Renal pelvis (tissue), 1 donor: ENCODE measurements at regions not wholly inside any gene's neighbourhood (a gene's known extent, or its start where the extent isn't known, plus 50 kb on each side); places are given as distances from the start of the nearest gene placed in this dataset.

Source experiments
- DNase-seq: peaks from one replicate; pipeline ENCODE4 v3.0.0-alpha.2; 2013

- DNase-seq, result no peak
Measured at GRCh38 chr17:72258711-72259110, 137.9 kb downstream of the SOX9 start.

DNA sequence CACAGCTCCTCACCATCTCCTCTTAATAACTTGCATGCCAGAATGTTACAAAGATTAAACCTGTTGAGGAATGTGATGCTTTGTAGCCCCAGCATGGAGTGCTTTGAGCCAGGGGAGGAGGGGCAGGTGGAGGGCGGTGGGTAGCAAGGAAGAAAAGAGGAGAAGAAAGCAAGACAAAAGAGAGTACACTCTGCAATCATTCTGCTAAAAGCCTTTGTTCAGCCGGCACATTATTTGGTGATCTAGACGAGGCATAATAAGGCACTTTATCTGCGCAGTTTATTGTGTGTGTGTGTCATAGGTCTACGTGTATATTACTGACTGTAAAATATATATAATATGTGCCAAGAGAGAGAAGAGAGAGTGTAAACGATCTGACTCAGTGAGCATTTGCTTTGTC is 139.1 kb downstream of the SOX9 start:
- no peak for DNase-seq

- no peak for DNase-seq
Measured at GRCh38 chr17:72262766-72263165, 141.9 kb downstream of the SOX9 start.

DNA sequence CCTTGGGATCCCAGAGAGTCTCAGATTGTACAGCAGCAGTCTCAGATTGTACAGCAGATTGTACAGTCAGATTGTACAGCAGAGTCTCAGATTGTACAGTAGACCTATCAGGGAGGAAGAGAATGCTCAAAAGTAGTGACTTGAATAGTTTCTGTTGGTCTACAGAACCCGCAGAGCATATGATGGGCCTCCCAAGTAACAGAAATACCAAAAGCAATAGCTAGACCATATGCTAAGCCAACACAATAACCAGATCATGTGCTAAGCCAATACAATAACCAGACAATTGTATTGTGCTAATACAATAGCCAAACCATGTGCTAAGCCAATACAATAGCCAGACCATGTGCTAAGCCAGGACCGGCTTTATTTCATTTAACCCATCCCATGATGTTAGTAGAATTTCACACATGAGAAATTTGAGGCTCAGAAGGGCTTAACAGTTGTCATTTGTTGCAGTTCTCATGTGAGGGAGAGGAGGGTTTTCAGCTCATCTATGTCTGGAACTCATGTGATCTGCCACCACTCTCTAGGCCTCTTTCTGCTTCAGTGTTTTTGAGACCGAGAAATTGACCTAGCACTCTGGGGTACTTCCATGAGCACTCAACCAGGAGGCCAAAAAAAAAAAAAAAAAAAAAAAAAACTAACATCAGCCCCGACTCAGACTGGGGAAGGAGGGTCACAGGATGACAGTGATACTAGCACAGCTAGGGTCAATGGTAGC is 144.0 kb downstream of the SOX9 start:
- DNase-seq, result no peak

GRCh38 chr17:72266112-72266775 is 145.4 kb downstream of the SOX9 start:
- peak; percentile 10 for DNase-seq

- DNase-seq, result no peak
Measured at GRCh38 chr17:72267601-72268000, 146.8 kb downstream of the SOX9 start.

DNA sequence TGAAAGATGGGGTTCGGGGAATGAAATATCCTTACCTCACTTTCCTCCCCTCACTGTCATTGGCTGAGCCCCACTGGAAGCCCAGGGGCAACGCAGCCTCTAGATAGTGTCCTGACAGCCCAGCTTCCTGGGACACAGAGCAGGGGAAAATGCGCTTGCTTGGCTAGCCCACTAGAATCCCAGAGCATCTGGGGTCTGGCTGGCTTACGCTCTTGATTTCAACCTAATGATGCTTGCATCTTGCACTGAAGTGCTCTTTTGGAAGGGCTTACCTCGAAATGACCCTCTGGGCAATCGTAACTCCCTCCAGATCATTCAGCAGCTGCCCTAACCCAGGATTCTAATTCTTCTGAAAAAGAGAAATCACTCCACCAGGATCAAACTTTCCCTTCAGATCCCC is 147.6 kb downstream of the SOX9 start:
- DNase-seq, result no peak

DNA sequence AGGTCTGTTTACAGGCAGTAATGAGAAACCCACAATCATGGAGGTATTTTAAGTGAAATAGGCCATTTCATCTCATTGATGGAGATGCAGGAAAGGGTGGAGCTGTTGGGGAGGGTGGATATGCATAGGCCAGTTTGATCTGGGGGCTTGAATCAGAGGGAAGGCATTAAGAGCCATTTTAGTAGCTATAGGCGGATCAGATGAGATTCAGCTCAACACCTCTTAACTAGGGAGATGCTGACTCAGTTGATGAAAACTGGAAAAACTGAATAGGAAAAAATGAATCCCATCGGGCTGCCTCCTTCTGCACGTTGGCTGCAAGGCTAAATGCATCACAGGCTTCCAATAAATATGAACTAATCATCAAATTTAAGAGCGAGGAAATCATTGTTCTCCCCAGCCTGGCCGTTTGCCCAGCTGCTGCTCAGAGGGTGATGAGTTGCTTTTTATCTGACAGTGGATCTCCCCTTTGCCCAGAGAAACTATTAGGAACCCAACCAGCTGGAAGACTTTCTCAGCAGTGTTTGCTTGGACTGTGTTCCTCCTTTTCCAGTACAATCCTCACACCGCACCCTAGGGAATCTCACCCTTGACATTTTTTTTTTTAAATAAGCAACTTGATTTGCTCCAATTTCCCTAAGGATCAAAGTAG is 149.6 kb downstream of the SOX9 start:
- DNase-seq, result peak; percentile 21

DNA sequence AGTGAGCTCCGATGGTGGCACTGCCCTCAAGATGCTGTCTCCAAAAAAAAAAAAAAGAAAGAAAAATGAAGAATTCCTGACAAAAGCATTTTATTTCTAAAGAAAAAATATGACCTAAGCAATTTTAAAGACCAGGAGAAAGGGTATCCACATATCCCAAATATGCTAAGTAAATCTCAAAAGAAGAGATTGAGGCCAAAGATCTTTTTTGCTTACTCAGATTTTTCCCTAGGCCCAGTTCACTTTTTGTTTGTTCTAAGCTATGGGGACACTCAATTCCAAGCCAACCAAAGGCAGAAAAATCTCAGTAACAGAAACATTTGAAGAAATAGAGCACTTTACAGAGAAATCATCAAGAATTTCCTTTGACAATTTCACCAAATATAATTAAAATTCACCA is 150.8 kb downstream of the SOX9 start:
- DNase-seq, result no peak

GRCh38 chr17:72273289-72274056 is 152.7 kb downstream of the SOX9 start:
- peak; percentile 4 for DNase-seq

GRCh38 chr17:72274614-72275013 is 153.8 kb downstream of the SOX9 start:
- DNase-seq, result no peak

- DNase-seq, result no peak
Measured at GRCh38 chr17:72280881-72281280, 160.1 kb downstream of the SOX9 start.

DNA sequence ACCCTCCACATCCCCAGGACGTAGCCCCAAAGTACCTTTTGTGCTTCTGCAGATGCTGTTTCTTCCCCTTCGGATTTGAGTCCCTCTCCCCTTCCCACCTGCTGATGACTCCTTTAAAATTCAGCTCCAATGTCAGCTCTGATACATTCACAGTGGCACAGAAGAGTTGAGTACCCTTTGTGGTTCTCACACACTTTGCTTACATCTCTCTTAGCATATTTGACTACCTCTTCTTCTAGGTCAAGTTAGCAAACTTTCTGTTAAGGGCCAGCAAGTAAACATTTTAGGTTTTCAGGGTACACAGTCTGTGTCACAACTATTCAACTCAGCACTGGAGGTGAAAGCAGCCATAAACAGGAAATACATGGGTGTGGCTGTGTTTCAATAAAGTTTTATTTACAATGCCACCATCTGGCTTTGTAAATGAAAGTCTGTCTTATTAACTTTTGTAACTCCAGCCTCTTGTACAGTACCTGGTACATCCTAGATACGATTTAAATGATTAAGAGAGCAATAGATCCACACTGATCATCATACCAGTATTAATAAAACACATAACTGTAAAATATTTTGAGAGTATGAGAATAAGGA is 161.7 kb downstream of the SOX9 start:
- no peak for DNase-seq

DNA sequence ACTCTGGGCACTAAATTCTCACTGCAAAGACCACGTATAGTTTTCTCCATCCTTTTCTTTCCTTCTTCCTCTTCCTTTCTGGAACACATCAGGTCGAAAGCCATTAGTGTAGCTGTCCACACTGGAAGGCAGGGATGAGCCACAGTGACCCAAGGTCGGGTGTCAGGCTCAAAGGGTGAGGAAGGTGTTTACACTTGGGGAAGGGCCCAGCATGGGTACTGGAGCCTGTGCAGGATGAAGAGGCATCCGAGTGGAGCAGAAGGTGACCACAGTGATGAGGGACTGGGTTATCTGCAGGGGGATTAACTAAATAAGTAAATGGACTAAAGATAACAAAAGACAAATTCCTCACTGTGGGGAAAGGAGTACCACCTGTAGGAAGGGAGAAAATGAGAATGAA is 164.0 kb downstream of the SOX9 start:
- no peak for DNase-seq

GRCh38 chr17:72287586-72287985 is 166.8 kb downstream of the SOX9 start:
- no peak for DNase-seq

GRCh38 chr17:72294487-72294893 is 173.7 kb downstream of the SOX9 start:
- DNase-seq, result no peak

DNA sequence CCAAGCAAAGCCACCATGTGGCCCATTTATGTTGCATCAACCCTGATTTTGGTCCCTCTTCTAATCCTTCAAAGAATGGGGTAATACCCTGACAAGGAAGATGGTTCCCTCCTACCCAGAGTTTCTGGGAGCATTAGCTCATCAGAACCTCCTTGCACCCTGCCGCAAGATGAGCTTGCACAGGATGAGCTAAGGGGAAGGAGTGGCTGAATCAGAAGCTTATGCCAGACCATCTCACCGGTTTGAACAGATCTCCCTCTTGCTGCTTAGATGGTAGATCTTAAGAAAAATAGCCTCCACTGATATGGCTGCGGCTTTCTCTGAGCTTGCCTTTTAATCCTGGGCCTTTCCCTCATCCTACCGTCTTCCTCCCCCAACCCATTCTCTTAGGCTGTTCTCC is 175.1 kb downstream of the SOX9 start:
- no peak for DNase-seq

GRCh38 chr17:72296456-72296855 is 175.6 kb downstream of the SOX9 start:
- no peak for DNase-seq

GRCh38 chr17:72297326-72298115 is 176.7 kb downstream of the SOX9 start:
- DNase-seq, result no peak

GRCh38 chr17:72299100-72299499 is 178.3 kb downstream of the SOX9 start:
- no peak for DNase-seq

DNA sequence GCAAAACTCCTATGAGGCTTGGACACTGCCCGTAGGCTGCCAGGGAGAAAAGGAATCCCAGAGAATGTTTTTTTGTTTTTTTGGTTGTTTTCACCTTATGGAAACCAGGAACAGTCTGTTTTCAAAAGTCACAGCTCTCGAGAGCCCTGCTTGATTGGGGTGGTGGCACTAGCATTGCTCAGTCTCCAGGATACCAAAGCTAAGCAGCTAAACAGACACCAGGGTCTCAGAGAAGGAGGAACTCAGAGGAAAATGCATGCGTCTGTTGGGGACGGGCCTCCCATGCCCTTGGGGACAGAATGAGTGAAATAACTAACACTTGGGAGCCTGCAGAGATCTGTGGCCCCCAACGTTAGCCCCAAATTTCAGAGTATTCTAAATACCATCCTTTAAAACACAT is 178.8 kb downstream of the SOX9 start:
- no peak for DNase-seq
